Endothelial cell of umbilical vein (primary cell): ENCODE measurements at regions not wholly inside any gene's neighbourhood (a gene's known extent, or its start where the extent isn't known, plus 50 kb on each side); places are given as distances from the start of the nearest gene placed in this dataset.

Experiments used
- BruUV-seq: library from RNA; stranded (reverse); fragments of 400-500 nt; replicated peaks from 2 replicates; lab custom pipeline; 2021; lab: Mats Ljungman, UMichigan
- CTCF ChIA-PET: fragments of 300-600, 350-600 bp; sonication (Branson Sonifier 250); formaldehyde crosslinking; loops from one replicate; lab custom pipeline; 2021; ENCODE audit warnings: antibody characterized with exemption, inconsistent platforms; lab: Charles Lee
- POLR2A ChIA-PET: fragments of 300-600, 350-600 bp; sonication (Branson Sonifier 250); formaldehyde crosslinking; loops from one replicate; lab custom pipeline; 2021; ENCODE audit warnings: antibody characterized with exemption, inconsistent platforms; lab: Charles Lee
- DNase-seq: peaks from one replicate; pipeline ENCODE4 v3.0.0-alpha.2; 2011; ENCODE audit warnings: low read depth, low spot score
- FAIRE-seq: peaks from 2 replicates; lab custom pipeline; 2011; peaks lifted over from hg19 to GRCh38; lab: Jason Lieb, UNC
- H2AFZ ChIP-seq: 2 replicates; pipeline ENCODE4 v1.6.0; 2012; ENCODE audit warnings: low read depth, low read length, control low read depth, inconsistent platforms
- H3K27ac ChIP-seq: 2 replicates; pipeline ENCODE4 v1.5.1; 2011; ENCODE audit warnings: low read depth, mild to moderate bottlenecking, control low read depth, low read length, moderate library complexity; ENCODE audit not compliant: insufficient read depth
- H3K27me3 ChIP-seq, 2 experiments: 2 replicates each; pipeline versions ENCODE4 v1.6.0 to v1.6.1; 2011; ENCODE audit warnings: low read length in 2 of 2, mixed read lengths in 1 of 2; ENCODE audit not compliant: control insufficient read depth in 2 of 2, insufficient read depth in 2 of 2
- H3K36me3 ChIP-seq, 2 experiments: 2 replicates in 1 of 2; 3 replicates in 1 of 2; pipeline ENCODE4 v1.5.1; 2011; ENCODE audit warnings: low read length in 2 of 2, mild to moderate bottlenecking in 1 of 2, moderate library complexity in 1 of 2; ENCODE audit not compliant: control insufficient read depth in 2 of 2, insufficient read depth in 2 of 2; ENCODE audit errors: extremely low read depth in 1 of 2
- H3K4me1 ChIP-seq: 3 replicates; pipeline ENCODE4 v1.5.1; 2011; ENCODE audit warnings: mild to moderate bottlenecking, low read length; ENCODE audit not compliant: control insufficient read depth, insufficient read depth; ENCODE audit errors: extremely low read depth
- H3K4me2 ChIP-seq: 2 replicates; pipeline ENCODE4 v1.6.1; 2011; ENCODE audit warnings: low read length, control low read depth, mixed read lengths; ENCODE audit not compliant: insufficient read depth
- H3K4me3 ChIP-seq, 3 experiments: fragments of 200-600 bp in 1 of 3; sonication (generic), shearing (Covaris generic) in 1 of 3; replicated peaks in 1 of 3; 2 replicates each; pipeline ENCODE4 v1.5.1; 2011 to 2016; ENCODE audit warnings: control low read depth in 3 of 3, low read length in 3 of 3, mild to moderate bottlenecking in 2 of 3, inconsistent platforms in 1 of 3, low read depth in 1 of 3, moderate library complexity in 1 of 3; ENCODE audit not compliant: insufficient read depth in 1 of 3
- H3K79me2 ChIP-seq: 2 replicates; pipeline ENCODE4 v1.6.0; 2012; ENCODE audit warnings: low read length, inconsistent platforms; ENCODE audit not compliant: control insufficient read depth, insufficient read depth
- H3K9ac ChIP-seq: replicated peaks from 2 replicates; pipeline ENCODE3; 2011; ENCODE audit warnings: low read length, control low read depth; ENCODE audit not compliant: insufficient read depth; ENCODE audit errors: extremely low read depth
- H3K9me1 ChIP-seq: replicated peaks from 3 replicates; pipeline ENCODE4 v1.6.0; 2011; ENCODE audit warnings: mild to moderate bottlenecking, low read length; ENCODE audit not compliant: control insufficient read depth, insufficient read depth; ENCODE audit errors: extremely low read depth
- H3K9me3 ChIP-seq: replicated peaks from 2 replicates; pipeline ENCODE4 v1.5.1; 2012; ENCODE audit warnings: low read length, inconsistent platforms; ENCODE audit not compliant: control insufficient read depth, insufficient read depth
- H4K20me1 ChIP-seq: replicated peaks from 2 replicates; pipeline ENCODE3; 2011; ENCODE audit warnings: mild to moderate bottlenecking, low read length; ENCODE audit not compliant: control insufficient read depth, insufficient read depth; ENCODE audit errors: extremely low read depth
- CTCF ChIP-seq, 2 donors: IDR thresholded peaks; 1 replicate in 1 of 2; 2 replicates in 1 of 2; pipeline ENCODE4 v1.5.1; 2011; ENCODE audit warnings: low read length in 2 of 2, mild to moderate bottlenecking in 2 of 2, moderate library complexity in 2 of 2, control low read depth in 1 of 2, inconsistent platforms in 1 of 2, low read depth in 1 of 2; ENCODE audit not compliant: insufficient read depth in 1 of 2; ENCODE audit errors: extremely low read depth in 1 of 2
- EZH2 ChIP-seq: IDR thresholded peaks from 2 replicates; pipeline ENCODE4 v1.6.1; 2012; ENCODE audit warnings: borderline replicate concordance, low read depth, mild to moderate bottlenecking, moderate library complexity, low read length, inconsistent platforms; ENCODE audit not compliant: severe bottlenecking
- FOS ChIP-seq: IDR thresholded peaks from 2 replicates; pipeline ENCODE4 v1.6.1; 2011; ENCODE audit warnings: mild to moderate bottlenecking, low read length, moderate library complexity, borderline replicate concordance; ENCODE audit not compliant: insufficient read depth
- JUN ChIP-seq: IDR thresholded peaks from 2 replicates; pipeline ENCODE4 v1.6.1; 2011; ENCODE audit warnings: borderline replicate concordance, low read depth; ENCODE audit not compliant: insufficient read length, insufficient read depth
- MYC ChIP-seq: IDR thresholded peaks from one replicate; pipeline ENCODE4 v1.6.1; 2011; ENCODE audit warnings: mild to moderate bottlenecking, low read depth, low read length
- POLR2AphosphoS5 ChIP-seq: IDR thresholded peaks from 2 replicates; pipeline ENCODE4 v1.6.1; 2012; ENCODE audit warnings: low read depth, mild to moderate bottlenecking, control low read depth, low read length, moderate library complexity; ENCODE audit not compliant: insufficient read depth
- dilution Hi-C: fragments of 300-500 bp; cut with MboI; formaldehyde crosslinking; loops from one replicate; pipeline ENCODE4 v1.15.0; 2019; ENCODE audit warnings: low sequenced_read_pairs; ENCODE audit not compliant: extremely low pct_ligation_motif_present
- intact Hi-C: fragments of 100-400 bp; cut with micrococcal nuclease; formaldehyde crosslinking; loops from one replicate; pipeline ENCODE4 v1.10.0; 2022
- TF ChIP-seq, protein P1 (sequence below): IDR thresholded peaks from 2 replicates; pipeline ENCODE4 v1.6.1; 2011; ENCODE audit not compliant: insufficient read depth, insufficient read length

DNA sequence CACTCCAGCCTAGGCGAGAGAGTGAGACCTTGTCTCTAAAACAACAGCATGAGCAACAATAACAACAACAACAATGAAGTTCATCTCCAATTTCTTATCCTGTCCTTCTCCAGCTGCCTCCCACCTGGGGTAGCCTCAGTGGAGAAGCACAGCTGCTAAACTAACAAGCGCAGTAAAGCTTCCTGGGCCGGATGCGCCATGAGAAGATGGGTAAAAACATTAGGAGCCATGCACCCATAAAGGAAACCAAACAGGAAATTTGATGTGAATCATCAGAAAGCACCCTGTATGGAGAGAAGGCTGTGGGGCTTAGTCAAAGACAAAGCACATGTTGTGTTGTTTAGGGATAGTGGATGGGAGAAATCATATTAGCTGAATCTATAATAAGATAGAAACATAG is 61.1 kb upstream of the CCN6 start:
- peaks cover 14% of the 10 kb centered on the region for H3K4me1 ChIP-seq
- no peaks in the 10 kb centered on the region for H3K9me1 ChIP-seq
- ChIA-PET POLR2A (no interaction called here), CTCF (interaction anchor here (0.6 to 3.7 kb wide), 9 partner anchors 9 to 297 kb away, joined by 3 to 15 read pairs (median 4); no protein-coding TSS in a partner anchor)
- H3K9ac ChIP-seq, result no peak overlapping the region
- peak; percentile 60 for TF ChIP-seq POLR2AphosphoS5
- peak; percentile 71 for TF ChIP-seq FOS
- TF ChIP-seq CTCF (IDR thresholded peaks at IDR 0.05; ENCODE audit: extremely low read depth in 1 of 2, insufficient read depth in 1 of 2, low read depth in 1 of 2, low read length in 2 of 2), result no peak
- no peak for TF ChIP-seq MYC
- TF ChIP-seq EZH2, result no peak
- TF ChIP-seq, protein P1, sequence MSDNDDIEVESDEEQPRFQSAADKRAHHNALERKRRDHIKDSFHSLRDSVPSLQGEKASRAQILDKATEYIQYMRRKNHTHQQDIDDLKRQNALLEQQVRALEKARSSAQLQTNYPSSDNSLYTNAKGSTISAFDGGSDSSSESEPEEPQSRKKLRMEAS, result no peak
- TF ChIP-seq JUN, result peak; percentile 57
- peak; percentile 59 for DNase-seq
- H3K4me2 ChIP-seq, result no peak overlapping the region
- FAIRE-seq, result peak; percentile 64
- no peaks in the 10 kb centered on the region for H3K36me3 ChIP-seq
- no peak overlapping the region for H3K4me3 ChIP-seq
- H3K9me3 ChIP-seq, result no peaks in the 10 kb centered on the region
- H3K27ac ChIP-seq, result peak overlapping the region; percentile 13
- intact Hi-C loops (no loop called here), dilution Hi-C loops (no loop called here)
- no TSS peak for BruUV-seq
- H2AFZ ChIP-seq, result no peak overlapping the region
- H3K27me3 ChIP-seq, result no peaks in the 10 kb centered on the region
- H3K79me2 ChIP-seq, result no peaks in the 10 kb centered on the region
- H4K20me1 ChIP-seq, result no peaks in the 10 kb centered on the region
